HT-29 (cell line): ENCODE measurements at regions not wholly inside any gene's neighbourhood (a gene's known extent, or its start where the extent isn't known, plus 50 kb on each side); places are given as distances from the start of the nearest gene placed in this dataset. TPM values are rescaled to one million over a fixed set of nuclear protein-coding genes. Genes with fewer than 3 reads are reported as not detected.

ENCODE experiments used
- DNase-seq: peaks from one replicate; pipeline ENCODE4 v3.0.0-alpha.2; 2015; ENCODE audit warnings: low spot score
- small RNA-seq: library from RNA; depleted of rRNA; stranded (forward); fragments of <200 nt; gene quantifications from one replicate; pipeline ENCODE3, GENCODE V24; 2014

- DNase-seq, result no peak
Measured at GRCh38 chr2:121159291-121160071, 125.5 kb downstream of the TFCP2L1 start.

- no peak for DNase-seq
Measured at GRCh38 chr2:121160366-121160765, 124.6 kb downstream of the TFCP2L1 start.

GRCh38 chr2:121161272-121161671, 123.7 kb downstream of the TFCP2L1 start:
- DNase-seq, result no peak

GRCh38 chr2:121162893-121163292, 122.1 kb downstream of the TFCP2L1 start:
- no peak for DNase-seq

- no peak for DNase-seq
Measured at GRCh38 chr2:121164042-121164441, 121.0 kb downstream of the TFCP2L1 start.

GRCh38 chr2:121165038-121165542, 119.9 kb downstream of the TFCP2L1 start:
- DNase-seq, result no peak

Small RNA genes lying in the stretch of these regions (small RNA-seq; reads per million reads assigned to genes)
- gene RF00019, result not detected
